Activated B cell treated with CpG ODN at 0.5 μM for 24 hours (primary cell): ENCODE measurements at regions not wholly inside any gene's neighbourhood (a gene's known extent, or its start where the extent isn't known, plus 50 kb on each side); places are given as distances from the start of the nearest gene placed in this dataset.

Experiments
- ATAC-seq: fragments of 200-7000 bp; cut with Tn5 transposase; one replicate; pipeline ENCODE4 v1.10.0; 2021; ENCODE audit warnings: low read depth, mild to moderate bottlenecking, moderate library complexity
- CTCF ChIA-PET: fragments of 350-600 bp; sonication (Branson Sonifier 250); formaldehyde crosslinking; loops from one replicate; lab custom pipeline; 2021; ENCODE audit warnings: antibody characterized with exemption; lab: Charles Lee
- POLR2A ChIA-PET: fragments of 350-600 bp; sonication (Branson Sonifier 250); formaldehyde crosslinking; loops from one replicate; lab custom pipeline; 2021; ENCODE audit warnings: antibody characterized with exemption; lab: Charles Lee
- DNase-seq: peaks from one replicate; pipeline ENCODE4 v3.0.0; 2022
- H3K27ac Mint-ChIP-seq: one replicate; pipeline ENCODE4 v1.8.0; 2020; ENCODE audit warnings: mixed read lengths
- H3K27me3 Mint-ChIP-seq: one replicate; pipeline ENCODE4 v1.8.0; 2021; ENCODE audit warnings: mixed read lengths
- H3K36me3 Mint-ChIP-seq: one replicate; pipeline ENCODE4 v1.8.0; 2021; ENCODE audit warnings: low read depth, mixed read lengths
- H3K4me1 Mint-ChIP-seq: one replicate; pipeline ENCODE4 v1.8.0; 2021; ENCODE audit warnings: mixed read lengths
- H3K4me3 Mint-ChIP-seq: one replicate; pipeline ENCODE4 v1.8.0; 2020; ENCODE audit warnings: mild to moderate bottlenecking, mixed read lengths
- H3K9me3 Mint-ChIP-seq: one replicate; pipeline ENCODE4 v1.8.0; 2020; ENCODE audit warnings: mixed read lengths
- intact Hi-C: fragments of 100-400 bp; cut with micrococcal nuclease; formaldehyde crosslinking; loops from one replicate; pipeline ENCODE4 v1.15.1; 2024
- TF ChIP-seq, protein P1 (sequence below): fragments of 200-600 bp; IDR thresholded peaks from one replicate; pipeline ENCODE4 v1.8.0; 2022; ENCODE audit warnings: antibody characterized with exemption, mild to moderate bottlenecking

DNA sequence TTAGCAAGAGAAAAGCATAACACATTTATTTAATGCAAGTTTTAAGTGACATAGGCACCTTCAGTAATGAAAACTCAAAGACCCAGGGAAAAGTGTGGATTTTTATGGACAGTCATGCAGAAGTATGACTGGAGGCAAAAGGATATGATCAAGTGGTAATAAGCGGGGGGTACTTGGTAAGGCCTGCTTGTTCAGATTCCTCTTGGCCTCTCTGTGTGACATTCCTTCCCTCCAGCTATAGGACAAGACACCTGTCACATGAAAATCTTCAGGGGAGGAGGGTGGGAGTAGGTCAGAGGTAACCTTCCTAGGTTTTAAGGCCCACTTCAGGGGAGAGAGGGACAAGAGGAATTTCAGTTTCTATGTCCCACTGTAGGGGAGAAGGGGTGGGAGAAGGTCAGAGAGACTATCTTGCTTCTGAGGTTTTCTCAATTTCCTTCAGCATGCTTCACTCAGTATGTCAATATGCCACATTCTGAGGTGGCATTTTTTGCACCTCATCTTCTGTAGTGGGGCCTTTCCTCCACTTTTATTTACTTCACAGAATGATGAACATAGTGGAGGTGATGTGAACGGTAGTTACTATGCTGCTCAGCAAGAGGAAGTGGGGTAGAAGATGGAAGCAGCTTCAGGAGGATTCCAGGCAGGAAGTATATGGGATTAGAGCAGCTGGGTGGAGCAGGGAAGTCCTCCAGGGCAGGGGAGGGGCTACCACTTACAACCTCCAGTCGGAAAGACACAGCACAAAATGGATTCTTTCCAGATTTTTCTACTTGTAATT is 73.2 kb upstream of the RFC3 start:
- H3K36me3 Mint-ChIP-seq, result no peaks in the 10 kb centered on the region
- intact Hi-C loops, result no loop called here
- peaks cover 24% of the 10 kb centered on the region for H3K4me1 Mint-ChIP-seq
- ChIA-PET POLR2A (no interaction called here), CTCF (no interaction called here)
- no peak overlapping the region for H3K27ac Mint-ChIP-seq
- peaks cover 4% of the 10 kb centered on the region for H3K9me3 Mint-ChIP-seq
- H3K4me3 Mint-ChIP-seq, result no peak overlapping the region
- peaks cover 59% of the 10 kb centered on the region for H3K27me3 Mint-ChIP-seq
- TF ChIP-seq, protein P1, sequence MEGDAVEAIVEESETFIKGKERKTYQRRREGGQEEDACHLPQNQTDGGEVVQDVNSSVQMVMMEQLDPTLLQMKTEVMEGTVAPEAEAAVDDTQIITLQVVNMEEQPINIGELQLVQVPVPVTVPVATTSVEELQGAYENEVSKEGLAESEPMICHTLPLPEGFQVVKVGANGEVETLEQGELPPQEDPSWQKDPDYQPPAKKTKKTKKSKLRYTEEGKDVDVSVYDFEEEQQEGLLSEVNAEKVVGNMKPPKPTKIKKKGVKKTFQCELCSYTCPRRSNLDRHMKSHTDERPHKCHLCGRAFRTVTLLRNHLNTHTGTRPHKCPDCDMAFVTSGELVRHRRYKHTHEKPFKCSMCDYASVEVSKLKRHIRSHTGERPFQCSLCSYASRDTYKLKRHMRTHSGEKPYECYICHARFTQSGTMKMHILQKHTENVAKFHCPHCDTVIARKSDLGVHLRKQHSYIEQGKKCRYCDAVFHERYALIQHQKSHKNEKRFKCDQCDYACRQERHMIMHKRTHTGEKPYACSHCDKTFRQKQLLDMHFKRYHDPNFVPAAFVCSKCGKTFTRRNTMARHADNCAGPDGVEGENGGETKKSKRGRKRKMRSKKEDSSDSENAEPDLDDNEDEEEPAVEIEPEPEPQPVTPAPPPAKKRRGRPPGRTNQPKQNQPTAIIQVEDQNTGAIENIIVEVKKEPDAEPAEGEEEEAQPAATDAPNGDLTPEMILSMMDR, result no peak
- ATAC-seq (no peak), DNase-seq (no peak)

- Mint-ChIP-seq H3K36me3 (no peaks in the 10 kb centered on the region), H3K9me3 (peaks cover 4% of the 10 kb centered on the region), H3K27ac (no peak overlapping the region), H3K27me3 (peaks cover 54% of the 10 kb centered on the region), H3K4me1 (peaks cover 21% of the 10 kb centered on the region), H3K4me3 (no peak overlapping the region)
- TF ChIP-seq, protein P1, result no peak
- CTCF ChIA-PET, result no interaction called here
- intact Hi-C loops, result no loop called here
- DNase-seq (no peak), ATAC-seq (no peak)
- POLR2A ChIA-PET, result no interaction called here
Observed at GRCh38 chr13:33745370-33746324, 72.3 kb upstream of the RFC3 start.

- intact Hi-C loops, result no loop called here
- H3K4me1 Mint-ChIP-seq, result peaks cover 21% of the 10 kb centered on the region
- POLR2A ChIA-PET, result no interaction called here
- ATAC-seq (no peak), DNase-seq (no peak)
- TF ChIP-seq, protein P1, result no peak
- peaks cover 4% of the 10 kb centered on the region for H3K9me3 Mint-ChIP-seq
- no peaks in the 10 kb centered on the region for H3K36me3 Mint-ChIP-seq
- no peak overlapping the region for H3K4me3 Mint-ChIP-seq
- peaks cover 47% of the 10 kb centered on the region for H3K27me3 Mint-ChIP-seq
- CTCF ChIA-PET, result no interaction called here
- no peak overlapping the region for H3K27ac Mint-ChIP-seq
Observed at GRCh38 chr13:33746867-33747266, 71.1 kb upstream of the RFC3 start.

GRCh38 chr13:33751151-33751550 is 66.8 kb upstream of the RFC3 start:
- H3K27me3 Mint-ChIP-seq, result peaks cover 24% of the 10 kb centered on the region
- H3K27ac Mint-ChIP-seq, result no peak overlapping the region
- no peak for DNase-seq
- peaks cover 4% of the 10 kb centered on the region for H3K9me3 Mint-ChIP-seq
- intact Hi-C loops, result no loop called here
- peaks cover 2% of the 10 kb centered on the region for H3K4me1 Mint-ChIP-seq
- CTCF ChIA-PET, result no interaction called here
- TF ChIP-seq, protein P1, result no peak
- H3K4me3 Mint-ChIP-seq, result no peak overlapping the region
- POLR2A ChIA-PET, result no interaction called here
- no peak for ATAC-seq
- H3K36me3 Mint-ChIP-seq, result no peaks in the 10 kb centered on the region

DNA sequence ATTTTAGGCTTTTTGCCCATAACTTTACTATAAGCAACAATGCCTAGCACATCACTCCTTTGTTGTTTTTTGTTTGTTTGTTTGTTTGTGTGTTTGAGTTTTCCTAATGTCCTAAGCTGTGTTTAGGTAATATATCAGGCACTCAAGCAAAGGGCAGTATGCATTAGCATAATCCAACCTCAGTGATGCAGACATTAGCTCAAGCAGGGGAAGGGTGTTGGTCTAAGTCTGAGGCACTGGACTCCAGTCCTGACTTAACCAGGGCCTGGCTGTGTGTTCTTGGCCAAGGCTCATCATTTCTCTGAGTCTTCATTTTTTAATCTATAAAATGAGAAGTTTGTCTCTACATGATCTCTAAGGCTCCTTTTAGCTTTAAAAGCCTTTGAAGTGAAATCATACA is 65.9 kb upstream of the RFC3 start:
- peaks cover 19% of the 10 kb centered on the region for H3K27me3 Mint-ChIP-seq
- no peak for ATAC-seq
- DNase-seq, result no peak
- no peak overlapping the region for H3K27ac Mint-ChIP-seq
- ChIA-PET CTCF (no interaction called here), POLR2A (no interaction called here)
- H3K4me3 Mint-ChIP-seq, result no peak overlapping the region
- peaks cover 4% of the 10 kb centered on the region for H3K9me3 Mint-ChIP-seq
- peaks cover 2% of the 10 kb centered on the region for H3K4me1 Mint-ChIP-seq
- TF ChIP-seq, protein P1, result no peak
- H3K36me3 Mint-ChIP-seq, result no peaks in the 10 kb centered on the region
- intact Hi-C loops, result no loop called here
